Mucosa of gallbladder (tissue), 1 donor: ENCODE measurements at regions not wholly inside any gene's neighbourhood (a gene's known extent, or its start where the extent isn't known, plus 50 kb on each side); places are given as distances from the start of the nearest gene placed in this dataset.
"Not testable (repeated sequence)": the region's sequence is repeated elsewhere in the genome, so short reads cannot be mapped to it uniquely, and the experiment has no call there.

Source experiments
- DNase-seq: peaks from one replicate; pipeline ENCODE4 v3.0.0-alpha.2; 2020; ENCODE audit warnings: low spot score
- donor health status: DM: no; HTN: no; CAD: no.

DNA sequence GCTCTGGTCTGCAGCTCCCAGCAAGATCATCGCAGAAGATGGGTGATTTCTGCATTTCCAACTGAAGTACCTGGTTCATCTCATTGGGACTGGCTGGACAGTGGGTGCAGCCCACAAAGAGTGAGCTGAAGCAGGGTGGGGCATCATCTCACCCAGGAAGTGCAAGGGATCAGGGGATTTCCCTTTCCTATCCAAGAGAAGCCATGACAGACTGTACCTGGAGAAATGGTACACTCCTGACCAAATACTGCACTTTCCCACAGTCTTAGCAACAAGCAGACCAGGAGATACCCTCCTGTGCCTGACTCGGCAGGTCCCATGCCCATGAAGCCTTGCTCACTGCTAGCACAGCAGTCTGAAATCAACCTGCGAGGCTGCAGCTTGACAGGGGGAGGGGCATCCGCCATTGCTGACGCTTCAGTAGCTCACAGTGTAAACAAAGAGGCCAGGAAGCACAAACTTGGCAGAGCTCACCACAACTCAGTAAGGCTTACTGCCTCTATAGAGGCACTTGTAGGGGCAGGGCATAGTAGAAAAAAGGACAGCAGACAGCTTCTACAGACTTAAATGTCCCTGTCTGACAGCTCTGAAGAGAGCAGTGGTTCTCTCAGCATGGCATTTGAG lies 60.5 kb downstream of the AREG start:
- peak; percentile 60 for DNase-seq

GRCh38 chr4:74509363-74509762 lies 64.4 kb downstream of the AREG start:
- DNase-seq: not testable (repeated sequence)

- no peak for DNase-seq
These were observed 71.4 kb downstream of the AREG start for GRCh38 chr4:74516303-74516702.

- DNase-seq: no peak
These were observed 73.1 kb downstream of the AREG start for GRCh38 chr4:74517996-74518395.

DNA sequence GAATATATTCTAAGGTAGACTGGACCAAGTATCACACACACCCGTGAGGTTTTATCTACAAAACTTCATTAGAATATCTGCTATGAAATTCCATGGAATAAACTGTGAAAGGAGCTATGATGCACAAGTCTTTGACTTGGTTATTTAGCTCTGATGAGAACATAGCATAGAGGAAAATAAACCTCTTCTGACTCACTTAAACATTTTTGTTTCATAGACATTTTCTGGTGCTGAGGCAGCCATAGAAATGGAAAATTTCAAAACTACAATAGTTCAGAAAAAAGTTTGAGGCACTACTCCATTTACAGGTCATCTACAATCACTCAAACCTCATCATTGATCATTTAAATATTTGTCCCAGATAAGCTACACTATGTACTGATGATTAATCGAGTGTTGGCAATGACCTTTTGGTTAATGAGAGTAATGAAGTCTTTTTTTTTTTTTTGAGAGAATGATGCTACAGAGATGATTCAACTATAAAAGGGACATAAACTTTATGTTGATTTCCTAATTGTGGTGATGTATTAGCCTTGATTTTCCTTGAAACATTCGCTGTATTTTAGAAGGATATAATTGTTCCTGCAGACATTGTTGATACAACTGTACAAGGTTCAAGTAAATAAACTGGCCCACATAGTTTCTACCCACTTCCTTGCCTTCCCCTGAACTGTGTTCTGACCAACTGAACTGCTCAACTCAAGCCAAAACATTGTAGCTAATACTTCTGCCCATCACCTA lies 77.5 kb downstream of the AREG start:
- no peak for DNase-seq

GRCh38 chr4:74523096-74523495 lies 78.2 kb downstream of the AREG start:
- no peak for DNase-seq

- DNase-seq: no peak
These were observed 80.0 kb downstream of the AREG start for GRCh38 chr4:74524985-74525384.

DNA sequence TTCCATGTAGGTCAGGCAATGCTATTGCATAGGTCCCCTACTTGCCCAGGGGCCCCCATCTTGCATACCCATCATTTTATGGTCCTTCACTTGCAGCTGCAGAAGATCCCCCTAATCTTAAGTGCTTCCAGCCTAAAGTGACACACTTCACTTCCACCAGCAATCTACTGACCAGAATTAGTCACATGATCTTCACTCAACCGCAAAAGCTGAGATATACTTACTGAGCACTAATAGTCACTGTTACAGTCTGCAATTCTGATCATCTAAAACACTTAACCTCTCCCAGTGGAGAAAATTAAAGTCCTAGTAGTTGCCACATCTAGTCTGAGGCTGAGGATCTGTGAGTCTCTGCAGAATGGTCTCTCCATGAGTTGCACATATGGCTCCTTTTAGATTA lies 82.1 kb downstream of the AREG start:
- no peak for DNase-seq

DNA sequence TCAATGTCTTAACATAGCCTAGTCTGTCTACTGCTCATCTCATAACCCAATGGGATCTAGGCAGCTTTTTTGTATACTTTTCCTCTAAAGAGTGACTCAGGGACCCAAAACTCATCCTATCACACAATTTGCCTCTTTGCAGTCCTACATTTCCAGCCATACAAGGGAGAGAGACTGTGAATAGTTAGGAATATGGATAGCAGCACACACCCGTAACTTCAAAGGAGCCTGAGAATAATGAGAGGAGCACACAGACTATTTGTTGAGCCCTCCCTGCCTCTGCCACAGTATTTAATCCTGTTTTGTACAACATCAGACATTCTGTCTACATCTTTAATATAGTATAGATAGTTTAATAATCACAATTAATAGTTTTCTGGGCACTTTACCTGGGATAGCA lies 83.2 kb downstream of the AREG start:
- no peak for DNase-seq

- DNase-seq: no peak
These were observed 84.5 kb downstream of the AREG start for GRCh38 chr4:74529284-74530041.

- no peak for DNase-seq
These were observed 87.2 kb downstream of the AREG start for GRCh38 chr4:74531963-74532794.

DNA sequence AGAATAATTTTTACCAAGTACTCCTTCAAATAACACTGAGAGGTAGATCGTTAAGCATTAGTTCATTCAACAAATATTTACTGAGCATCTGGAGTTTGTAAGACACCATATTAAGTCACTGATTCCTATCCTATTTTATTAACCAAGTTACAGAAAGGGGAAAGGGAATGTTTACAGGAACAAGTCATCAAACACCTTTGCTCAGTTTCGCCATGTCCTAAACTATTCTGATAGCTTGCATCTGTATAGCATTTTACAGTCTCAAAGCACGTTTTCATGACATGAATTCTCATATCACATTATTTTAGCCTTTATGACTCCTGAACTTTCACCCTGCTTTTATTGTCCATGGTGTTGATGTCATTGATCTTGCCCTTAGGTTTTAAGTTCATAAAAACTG lies 89.2 kb downstream of the AREG start:
- no peak for DNase-seq

DNA sequence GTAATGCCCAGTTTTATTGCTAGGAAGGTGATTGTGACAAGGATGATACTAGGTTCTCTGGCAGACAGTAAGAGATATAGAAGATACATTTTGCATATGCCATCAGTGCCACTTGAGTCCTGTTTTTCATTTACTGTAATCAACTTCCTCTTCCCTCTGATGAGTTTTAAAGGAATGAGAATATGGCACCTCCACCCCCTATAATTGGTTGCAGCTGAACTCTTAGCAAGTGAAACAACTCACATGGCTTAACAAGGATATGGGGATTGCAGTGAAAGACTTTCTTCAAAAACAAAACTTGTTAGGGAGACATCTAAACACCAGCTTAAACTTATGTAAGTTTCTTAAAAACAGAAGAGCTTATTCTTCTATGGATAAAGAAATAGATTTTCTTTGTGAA lies 90.0 kb downstream of the AREG start:
- DNase-seq: no peak

DNA sequence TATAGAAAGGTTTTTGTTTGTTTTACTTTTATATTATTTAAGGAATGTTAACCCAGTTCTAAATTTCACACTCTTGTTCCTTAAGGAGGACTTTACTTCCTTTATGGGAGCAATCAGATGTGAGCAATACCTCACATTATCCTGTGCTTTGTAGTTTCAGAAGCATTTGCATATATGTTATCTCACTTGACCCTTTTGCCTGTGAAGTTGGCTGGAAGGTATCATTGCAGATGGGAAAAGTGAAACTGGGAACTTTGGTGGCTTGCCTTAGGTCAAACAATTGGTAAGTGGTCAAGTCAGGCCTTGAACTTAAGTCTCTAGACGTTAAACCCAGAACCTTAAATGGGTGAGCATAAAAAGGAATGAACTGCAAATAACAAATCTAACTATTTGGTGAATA lies 90.6 kb downstream of the AREG start:
- DNase-seq: no peak

DNA sequence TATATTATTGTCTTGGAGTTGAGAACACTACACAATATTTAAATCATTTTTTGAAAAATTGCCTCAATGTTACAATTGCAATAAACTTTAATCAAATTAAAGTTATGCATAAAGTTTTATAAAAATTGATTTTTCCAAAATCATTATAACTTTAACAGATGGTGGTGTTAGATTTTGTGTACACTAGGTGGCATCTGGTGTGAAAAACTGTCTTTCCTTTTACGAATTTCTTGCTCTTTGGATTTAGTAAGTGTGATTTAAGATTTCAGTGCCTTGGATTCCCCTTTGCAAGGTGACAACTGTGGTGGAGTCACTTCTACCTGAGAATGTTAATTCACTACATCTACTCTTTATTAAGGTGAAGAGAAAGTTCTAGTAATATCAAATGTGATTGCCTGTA lies 91.6 kb downstream of the AREG start:
- DNase-seq: no peak

- DNase-seq: no peak
These were observed 92.5 kb downstream of the AREG start for GRCh38 chr4:74537459-74537858.

- DNase-seq: no peak
These were observed 94.3 kb downstream of the AREG start for GRCh38 chr4:74539044-74539790.

GRCh38 chr4:74540193-74540592 lies 95.3 kb downstream of the AREG start:
- DNase-seq: no peak

GRCh38 chr4:74541667-74542066 lies 96.7 kb downstream of the AREG start:
- DNase-seq: no peak

DNA sequence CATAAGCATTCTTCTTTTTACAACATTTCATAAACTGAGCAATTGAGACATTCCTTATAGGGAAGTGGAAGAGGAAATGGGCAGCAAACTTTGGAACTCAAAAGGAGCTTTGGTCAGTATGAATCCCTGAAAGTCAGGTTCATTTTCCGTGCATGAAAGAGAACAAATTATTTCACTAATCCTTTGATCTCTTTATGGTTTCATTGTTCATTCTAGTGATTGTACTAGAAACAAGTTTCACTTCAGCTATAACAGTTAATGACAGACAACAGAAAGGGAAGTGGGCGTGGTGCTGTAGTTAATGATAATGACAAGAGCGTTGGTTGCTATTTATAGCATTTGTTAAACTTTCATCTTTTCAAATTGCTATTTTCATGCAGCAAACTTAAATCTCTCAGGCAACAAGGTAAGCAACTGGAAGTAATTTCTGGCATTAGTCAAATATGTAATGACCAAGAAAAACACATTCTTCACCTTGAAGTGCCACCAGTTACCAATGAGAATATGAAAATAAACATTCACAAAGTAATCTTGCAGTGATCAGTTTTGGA lies 98.4 kb downstream of the AREG start:
- no peak for DNase-seq

GRCh38 chr4:74543983-74544382 lies 99.0 kb downstream of the AREG start:
- no peak for DNase-seq
